K562 (cell line): ENCODE measurements at regions not wholly inside any gene's neighbourhood (a gene's known extent, or its start where the extent isn't known, plus 50 kb on each side); places are given as distances from the start of the nearest gene placed in this dataset.

Experiments
- TF ChIP-seq, protein P1 (sequence below), 2 experiments: IDR thresholded peaks; 2 replicates each; pipeline ENCODE4 v1.6.1; 2011; ENCODE audit warnings: borderline replicate concordance in 1 of 2, control low read depth in 1 of 2, low read depth in 1 of 2, low read length in 1 of 2, mild to moderate bottlenecking in 1 of 2, mixed read lengths in 1 of 2, moderate library complexity in 1 of 2; ENCODE audit not compliant: insufficient read depth in 1 of 2, insufficient read length in 1 of 2, poor library complexity in 1 of 2, severe bottlenecking in 1 of 2; ENCODE audit errors: extremely low read depth in 1 of 2
- TF ChIP-seq, protein P2 (sequence below): sonication (generic); formaldehyde crosslinking; IDR thresholded peaks from 2 replicates; pipeline ENCODE4 v1.8.1; 2023; ENCODE audit warnings: missing genetic modification reagents, mild to moderate bottlenecking, borderline replicate concordance

DNA sequence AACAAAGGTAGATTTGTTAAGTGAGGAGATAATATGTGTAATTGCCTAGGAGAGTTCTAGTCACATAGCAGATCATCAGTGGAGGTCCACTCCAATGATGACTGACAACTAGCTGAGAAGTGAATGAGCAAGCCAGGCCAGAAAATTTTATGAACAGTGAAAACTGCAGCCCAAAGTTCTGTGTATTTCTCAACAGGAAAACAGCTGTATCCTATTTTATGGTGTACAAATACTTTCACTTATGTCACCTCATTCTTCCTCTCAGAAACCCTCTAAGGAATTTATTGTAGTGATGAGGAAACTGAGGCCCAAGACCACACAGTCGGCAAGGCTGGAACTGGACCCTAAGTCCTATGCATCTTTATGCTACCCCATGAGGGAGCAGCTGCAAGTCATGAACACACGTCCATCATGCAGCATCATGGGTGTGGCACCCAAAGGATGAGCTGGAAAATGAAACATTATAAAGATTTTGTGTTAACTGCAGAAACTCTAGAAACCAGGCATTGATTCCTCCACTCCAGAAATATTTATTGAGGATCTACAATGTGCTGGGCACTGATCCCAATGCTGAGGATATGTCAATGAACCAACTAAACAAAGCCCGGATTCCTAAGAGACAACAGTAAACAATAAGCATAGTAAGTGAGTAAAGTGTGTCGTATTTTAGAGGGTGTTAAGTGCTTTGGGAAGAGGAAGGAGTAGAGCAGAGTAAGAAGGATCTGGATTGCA is 99.5 kb upstream of the DUSP10 start (continued):
- TF ChIP-seq, protein P1, sequence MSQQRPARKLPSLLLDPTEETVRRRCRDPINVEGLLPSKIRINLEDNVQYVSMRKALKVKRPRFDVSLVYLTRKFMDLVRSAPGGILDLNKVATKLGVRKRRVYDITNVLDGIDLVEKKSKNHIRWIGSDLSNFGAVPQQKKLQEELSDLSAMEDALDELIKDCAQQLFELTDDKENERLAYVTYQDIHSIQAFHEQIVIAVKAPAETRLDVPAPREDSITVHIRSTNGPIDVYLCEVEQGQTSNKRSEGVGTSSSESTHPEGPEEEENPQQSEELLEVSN (IDR thresholded peaks at IDR 0.05; ENCODE audit: borderline replicate concordance in 1 of 2, extremely low read depth in 1 of 2, insufficient read depth in 1 of 2, insufficient read length in 1 of 2, low read depth in 1 of 2, low read length in 1 of 2, poor library complexity in 1 of 2, severe bottlenecking in 1 of 2), result no peak
- TF ChIP-seq, protein P2, sequence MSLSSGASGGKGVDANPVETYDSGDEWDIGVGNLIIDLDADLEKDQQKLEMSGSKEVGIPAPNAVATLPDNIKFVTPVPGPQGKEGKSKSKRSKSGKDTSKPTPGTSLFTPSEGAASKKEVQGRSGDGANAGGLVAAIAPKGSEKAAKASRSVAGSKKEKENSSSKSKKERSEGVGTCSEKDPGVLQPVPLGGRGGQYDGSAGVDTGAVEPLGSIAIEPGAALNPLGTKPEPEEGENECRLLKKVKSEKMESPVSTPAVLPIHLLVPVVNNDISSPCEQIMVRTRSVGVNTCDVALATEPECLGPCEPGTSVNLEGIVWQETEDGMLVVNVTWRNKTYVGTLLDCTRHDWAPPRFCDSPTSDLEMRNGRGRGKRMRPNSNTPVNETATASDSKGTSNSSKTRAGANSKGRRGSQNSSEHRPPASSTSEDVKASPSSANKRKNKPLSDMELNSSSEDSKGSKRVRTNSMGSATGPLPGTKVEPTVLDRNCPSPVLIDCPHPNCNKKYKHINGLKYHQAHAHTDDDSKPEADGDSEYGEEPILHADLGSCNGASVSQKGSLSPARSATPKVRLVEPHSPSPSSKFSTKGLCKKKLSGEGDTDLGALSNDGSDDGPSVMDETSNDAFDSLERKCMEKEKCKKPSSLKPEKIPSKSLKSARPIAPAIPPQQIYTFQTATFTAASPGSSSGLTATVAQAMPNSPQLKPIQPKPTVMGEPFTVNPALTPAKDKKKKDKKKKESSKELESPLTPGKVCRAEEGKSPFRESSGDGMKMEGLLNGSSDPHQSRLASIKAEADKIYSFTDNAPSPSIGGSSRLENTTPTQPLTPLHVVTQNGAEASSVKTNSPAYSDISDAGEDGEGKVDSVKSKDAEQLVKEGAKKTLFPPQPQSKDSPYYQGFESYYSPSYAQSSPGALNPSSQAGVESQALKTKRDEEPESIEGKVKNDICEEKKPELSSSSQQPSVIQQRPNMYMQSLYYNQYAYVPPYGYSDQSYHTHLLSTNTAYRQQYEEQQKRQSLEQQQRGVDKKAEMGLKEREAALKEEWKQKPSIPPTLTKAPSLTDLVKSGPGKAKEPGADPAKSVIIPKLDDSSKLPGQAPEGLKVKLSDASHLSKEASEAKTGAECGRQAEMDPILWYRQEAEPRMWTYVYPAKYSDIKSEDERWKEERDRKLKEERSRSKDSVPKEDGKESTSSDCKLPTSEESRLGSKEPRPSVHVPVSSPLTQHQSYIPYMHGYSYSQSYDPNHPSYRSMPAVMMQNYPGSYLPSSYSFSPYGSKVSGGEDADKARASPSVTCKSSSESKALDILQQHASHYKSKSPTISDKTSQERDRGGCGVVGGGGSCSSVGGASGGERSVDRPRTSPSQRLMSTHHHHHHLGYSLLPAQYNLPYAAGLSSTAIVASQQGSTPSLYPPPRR (CRISPR knock-in tag), result no peak
